CD14-positive monocyte (primary cell): ENCODE measurements at regions not wholly inside any gene's neighbourhood (a gene's known extent, or its start where the extent isn't known, plus 50 kb on each side); places are given as distances from the start of the nearest gene placed in this dataset.

Source experiments
- DNase-seq, 3 donors: peaks; one replicate each; pipeline ENCODE4 v3.0.0-alpha.2; 2011 to 2022
- H2AFZ ChIP-seq: 2 replicates; pipeline ENCODE4 v1.6.0; 2012; ENCODE audit warnings: mild to moderate bottlenecking, low read depth, low read length, inconsistent platforms; ENCODE audit not compliant: insufficient read depth, poor library complexity, severe bottlenecking
- H3K27ac ChIP-seq, 2 donors: 1 replicate in 1 of 2; 2 replicates in 1 of 2; pipeline ENCODE4 v1.5.1; 2012 to 2013; ENCODE audit warnings: low read length in 2 of 2, control low read depth in 1 of 2, inconsistent platforms in 1 of 2, low read depth in 1 of 2, mild to moderate bottlenecking in 1 of 2
- H3K27me3 ChIP-seq, 2 donors: one replicate each; pipeline versions ENCODE4 v1.6.0 to v1.6.1; 2011 to 2013; ENCODE audit warnings: low read length in 2 of 2; ENCODE audit not compliant: control insufficient read depth in 2 of 2, insufficient read depth in 2 of 2
- H3K36me3 ChIP-seq, 2 donors: replicated peaks in 1 of 2; 1 replicate in 1 of 2; 2 replicates in 1 of 2; pipeline versions ENCODE4 v1.5.1 to v1.6.1; 2012 to 2013; ENCODE audit warnings: low read length in 2 of 2, control low read depth in 1 of 2, inconsistent platforms in 1 of 2, mild to moderate bottlenecking in 1 of 2; ENCODE audit not compliant: insufficient read depth in 2 of 2, control insufficient read depth in 1 of 2
- H3K4me1 ChIP-seq, 2 donors: 1 replicate in 1 of 2; 2 replicates in 1 of 2; pipeline versions ENCODE4 v1.5.1 to v1.6.1; 2012 to 2013; ENCODE audit warnings: low read length in 2 of 2, control low read depth in 1 of 2, inconsistent platforms in 1 of 2, mild to moderate bottlenecking in 1 of 2, moderate library complexity in 1 of 2; ENCODE audit not compliant: insufficient read depth in 2 of 2, control insufficient read depth in 1 of 2
- H3K4me2 ChIP-seq: replicated peaks from 2 replicates; pipeline ENCODE3; 2012; ENCODE audit warnings: low read length, moderate library complexity, mild to moderate bottlenecking; ENCODE audit not compliant: poor library complexity, severe bottlenecking; ENCODE audit errors: extremely low read depth
- H3K4me3 ChIP-seq, 3 experiments: fragments of 200-600 bp in 1 of 3; sonication (generic) in 1 of 3; replicated peaks in 1 of 3; 1 replicate in 2 of 3; 2 replicates in 1 of 3; pipeline ENCODE4 v1.5.1; 2011 to 2013; ENCODE audit warnings: low read length in 3 of 3, mild to moderate bottlenecking in 3 of 3, control low read depth in 2 of 3, low read depth in 2 of 3, inconsistent platforms in 1 of 3, moderate library complexity in 1 of 3
- H3K79me2 ChIP-seq: 2 replicates; pipeline ENCODE4 v1.6.0; 2012; ENCODE audit warnings: mild to moderate bottlenecking, control low read depth, inconsistent platforms, low read length, moderate library complexity; ENCODE audit not compliant: insufficient read depth
- H3K9ac ChIP-seq: 2 replicates; pipeline ENCODE4 v1.6.0; 2017; ENCODE audit warnings: low read length, mild to moderate bottlenecking; ENCODE audit not compliant: insufficient read depth, poor library complexity, severe bottlenecking
- H3K9me3 ChIP-seq, 2 donors: replicated peaks in 1 of 2; 1 replicate in 1 of 2; 2 replicates in 1 of 2; pipeline versions ENCODE4 v1.5.1 to v1.6.1; 2012 to 2013; ENCODE audit warnings: low read length in 2 of 2, control low read depth in 1 of 2; ENCODE audit not compliant: control insufficient read depth in 1 of 2, insufficient read depth in 1 of 2
- H4K20me1 ChIP-seq: 2 replicates; pipeline ENCODE4 v1.6.0; 2012; ENCODE audit warnings: mild to moderate bottlenecking, low read length, control low read depth, moderate library complexity; ENCODE audit not compliant: insufficient read depth
- H3K27ac Mint-ChIP-seq, 7 donors: one replicate each; pipeline ENCODE4 v1.8.0; 2020; ENCODE audit warnings: mild to moderate bottlenecking in 7 of 7, mixed read lengths in 7 of 7, moderate library complexity in 6 of 7, inconsistent platforms in 2 of 7
- H3K27me3 Mint-ChIP-seq, 3 donors: one replicate each; pipeline ENCODE4 v1.8.0; 2021 to 2022; ENCODE audit warnings: low read depth in 3 of 3, mild to moderate bottlenecking in 3 of 3, mixed read lengths in 3 of 3, moderate library complexity in 3 of 3, inconsistent platforms in 1 of 3
- H3K36me3 Mint-ChIP-seq, 2 donors: one replicate each; pipeline ENCODE4 v1.8.0; 2020; ENCODE audit warnings: mixed read lengths in 2 of 2, inconsistent platforms in 1 of 2, mild to moderate bottlenecking in 1 of 2
- H3K4me1 Mint-ChIP-seq: one replicate; pipeline ENCODE4 v1.8.0; 2020; ENCODE audit warnings: mild to moderate bottlenecking, mixed read lengths
- H3K4me3 Mint-ChIP-seq, 2 donors: one replicate each; pipeline ENCODE4 v1.8.0; 2020; ENCODE audit warnings: mild to moderate bottlenecking in 2 of 2, mixed read lengths in 2 of 2, moderate library complexity in 1 of 2
- H3K9me3 Mint-ChIP-seq, 7 donors: one replicate each; pipeline ENCODE4 v1.8.0; 2020 to 2022; ENCODE audit warnings: mixed read lengths in 7 of 7, mild to moderate bottlenecking in 6 of 7, moderate library complexity in 6 of 7, inconsistent platforms in 2 of 7
- CTCF ChIP-seq: fragments of 200-600 bp; IDR thresholded peaks from one replicate; pipeline ENCODE4 v1.8.0; 2022; ENCODE audit warnings: antibody characterized with exemption, mild to moderate bottlenecking
- WGBS: methylation state at CpG from one replicate; pipeline ENCODE4 v1.1.5; 2013; ENCODE audit warnings: missing lambda C conversion rate; ENCODE audit not compliant: insufficient coverage; 5-methylcytosine and 5-hydroxymethylcytosine counted together
- intact Hi-C, 2 donors: fragments of 100-400 bp; cut with micrococcal nuclease; formaldehyde crosslinking; loops; one replicate each; pipeline versions ENCODE4 v1.15.0 to v1.15.1; 2023

- H3K4me1 ChIP-seq: no peaks in the 10 kb centered on the region
- intact Hi-C loops: no loop called here
- no peaks in the 10 kb centered on the region for H3K9me3 ChIP-seq
- no peak for DNase-seq
- Mint-ChIP-seq H3K9me3 (peaks cover 0 to 3% (median 0%) of the 10 kb centered on the region in 7 donors), H3K4me3 (no peak overlapping the region), H3K27ac (no peak overlapping the region), H3K4me1 (no peaks in the 10 kb centered on the region), H3K36me3 (no peaks in the 10 kb centered on the region), H3K27me3 (peaks cover 0 to 3% (median 0%) of the 10 kb centered on the region in 3 donors)
- H3K4me3 ChIP-seq: no peak overlapping the region
- no peaks in the 10 kb centered on the region for H3K36me3 ChIP-seq
- H2AFZ ChIP-seq: no peak overlapping the region
- no peaks in the 10 kb centered on the region for H3K79me2 ChIP-seq
- TF ChIP-seq CTCF: no peak
- H3K4me2 ChIP-seq: no peak overlapping the region
- 100% methylated on average over 2 of the region's 5 CpGs for WGBS
- H3K27me3 ChIP-seq: no peaks in the 10 kb centered on the region
- H3K27ac ChIP-seq: no peak overlapping the region
- no peak overlapping the region for H3K9ac ChIP-seq
- no peaks in the 10 kb centered on the region for H4K20me1 ChIP-seq
These were observed 252.5 kb downstream of the DEPDC1B start for GRCh38 chr5:60447488-60447920.

GRCh38 chr5:60446917-60447316, 253.0 kb downstream of the DEPDC1B start:
- Histone ChIP-seq H3K36me3 (no peaks in the 10 kb centered on the region), H3K4me1 (no peaks in the 10 kb centered on the region), H2AFZ (no peak overlapping the region), H3K79me2 (no peaks in the 10 kb centered on the region), H3K9ac (no peak overlapping the region), H3K9me3 (no peaks in the 10 kb centered on the region), H3K27ac (no peak overlapping the region), H3K4me2 (no peak overlapping the region), H4K20me1 (no peaks in the 10 kb centered on the region), H3K27me3 (no peaks in the 10 kb centered on the region), H3K4me3 (no peak overlapping the region)
- Mint-ChIP-seq H3K4me3 (no peak overlapping the region), H3K4me1 (no peaks in the 10 kb centered on the region), H3K9me3 (peaks cover 0 to 3% (median 0%) of the 10 kb centered on the region in 7 donors), H3K27me3 (peaks cover 0 to 3% (median 0%) of the 10 kb centered on the region in 3 donors), H3K27ac (no peak overlapping the region), H3K36me3 (no peaks in the 10 kb centered on the region)
- intact Hi-C loops: no loop called here
- DNase-seq: no peak
- WGBS: 90% methylated on average over 2 of the region's 3 CpGs
- TF ChIP-seq CTCF: no peak
